ENCODE measurements at regions not wholly inside any gene's neighbourhood (a gene's known extent, or its start where the extent isn't known, plus 50 kb on each side); places are given as distances from the start of the nearest gene placed in this dataset.

DNA sequence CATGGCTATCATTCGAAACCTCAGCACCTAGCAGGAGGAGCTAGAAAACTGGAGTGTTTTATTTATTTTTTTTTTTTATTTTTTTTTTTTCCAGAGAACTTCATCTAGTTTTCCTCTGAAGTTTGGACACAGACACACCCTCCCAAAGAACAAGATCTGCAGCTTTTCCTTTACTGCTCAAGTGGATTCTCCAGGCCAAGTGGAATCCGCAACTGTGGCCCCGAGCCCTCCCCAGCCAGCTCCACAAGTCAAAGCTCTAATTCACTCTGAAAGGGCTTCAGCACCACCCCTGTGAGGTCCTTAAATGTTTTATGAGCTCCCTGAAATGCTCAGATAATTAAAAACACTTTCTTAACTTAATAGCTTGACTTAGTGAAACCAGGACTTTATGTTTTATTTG, 332.1 kb upstream of the DYNLRB2 start:
- no peak for TF ChIP-seq POLR2A (IDR thresholded peaks at IDR 0.05)
- no peak for TF ChIP-seq CTCF (IDR thresholded peaks at IDR 0.05)
